Fibroblast of skin of scalp (primary cell): ENCODE measurements at regions not wholly inside any gene's neighbourhood (a gene's known extent, or its start where the extent isn't known, plus 50 kb on each side); places are given as distances from the start of the nearest gene placed in this dataset.

Experiments used
- DNase-seq: peaks from one replicate; pipeline ENCODE4 v3.0.0-alpha.2; 2013

DNA sequence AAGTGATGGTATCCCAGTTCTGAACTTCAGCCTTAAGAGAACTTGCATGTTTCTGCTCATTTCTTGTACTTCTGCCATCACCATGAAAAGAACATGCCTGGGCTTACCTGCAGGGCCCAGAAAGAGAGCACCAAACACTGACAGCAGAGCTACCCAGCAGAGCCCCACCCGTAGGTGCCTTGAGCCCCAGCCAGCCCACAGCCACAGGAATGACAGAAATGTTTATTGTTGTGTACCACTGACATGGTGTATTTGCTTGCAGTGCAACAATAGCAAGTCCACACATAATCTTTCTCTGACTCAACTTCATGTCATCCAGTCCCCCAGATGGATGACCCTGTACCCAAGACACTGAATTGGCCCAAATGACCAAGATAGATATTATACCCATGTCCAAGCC is 195.2 kb downstream of the TSHZ3 start:
- no peak for DNase-seq

DNA sequence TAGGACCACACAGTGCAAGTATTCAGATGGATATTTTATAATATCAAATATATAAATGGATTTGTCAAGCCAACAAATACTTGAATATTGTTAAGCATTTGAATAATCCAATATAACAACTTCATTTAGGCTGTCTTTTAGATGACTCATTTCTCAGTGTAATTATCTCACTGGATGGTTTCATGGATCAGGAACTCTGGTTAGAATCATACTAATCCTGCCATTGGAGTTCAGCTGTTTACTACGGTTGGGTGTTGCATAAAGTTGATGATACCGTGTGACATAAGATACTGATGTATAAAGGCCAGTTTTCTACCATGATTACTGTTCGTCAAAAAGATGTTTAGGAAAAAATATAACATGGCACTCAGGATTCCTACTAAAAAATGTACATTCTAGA is 196.3 kb downstream of the TSHZ3 start:
- DNase-seq = peak; percentile 42

DNA sequence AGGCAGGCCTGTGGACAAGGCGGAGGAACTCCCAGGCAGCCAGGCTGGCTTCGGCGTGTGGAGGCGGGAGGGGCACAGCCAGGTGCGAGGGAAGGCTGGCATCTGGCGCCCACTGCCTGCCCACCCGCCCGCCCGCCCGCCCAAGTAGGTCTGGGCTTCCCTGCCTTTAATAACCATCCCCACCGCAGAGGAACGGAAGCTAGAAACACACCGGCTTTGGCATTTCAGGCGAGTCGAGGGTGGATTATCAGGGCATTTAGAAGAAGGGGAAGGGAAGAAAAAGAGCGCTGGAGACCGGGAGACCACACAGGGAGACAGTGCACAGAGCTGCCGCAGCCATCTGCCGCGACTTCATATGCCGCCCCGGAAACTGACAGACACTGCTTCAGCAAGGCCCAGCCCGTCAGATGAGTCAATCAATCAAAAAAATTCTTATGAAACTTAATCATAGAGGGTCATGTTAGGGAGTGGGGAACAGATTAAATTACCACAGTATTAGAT is 199.7 kb downstream of the TSHZ3 start:
- DNase-seq = peak; percentile 79

DNA sequence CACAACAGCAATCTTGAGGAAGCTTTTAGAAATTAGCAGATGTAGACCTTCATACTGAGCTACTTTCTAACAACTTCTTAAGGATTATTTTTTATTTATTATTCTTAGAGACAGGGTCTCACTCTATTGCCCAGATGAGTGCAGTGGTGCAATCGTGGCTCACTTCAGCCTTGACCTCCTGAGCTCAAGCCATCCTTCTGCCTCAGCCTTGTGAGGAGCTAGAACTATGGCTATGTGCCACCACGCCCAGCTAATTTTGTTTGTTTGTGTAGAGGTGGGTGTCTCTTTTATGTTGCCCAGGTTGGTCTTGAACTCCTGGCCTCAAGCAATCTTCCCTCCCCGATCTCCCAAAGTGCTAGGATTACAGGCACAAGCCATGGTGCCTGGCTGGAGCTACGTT is 200.6 kb downstream of the TSHZ3 start:
- DNase-seq = no peak

DNA sequence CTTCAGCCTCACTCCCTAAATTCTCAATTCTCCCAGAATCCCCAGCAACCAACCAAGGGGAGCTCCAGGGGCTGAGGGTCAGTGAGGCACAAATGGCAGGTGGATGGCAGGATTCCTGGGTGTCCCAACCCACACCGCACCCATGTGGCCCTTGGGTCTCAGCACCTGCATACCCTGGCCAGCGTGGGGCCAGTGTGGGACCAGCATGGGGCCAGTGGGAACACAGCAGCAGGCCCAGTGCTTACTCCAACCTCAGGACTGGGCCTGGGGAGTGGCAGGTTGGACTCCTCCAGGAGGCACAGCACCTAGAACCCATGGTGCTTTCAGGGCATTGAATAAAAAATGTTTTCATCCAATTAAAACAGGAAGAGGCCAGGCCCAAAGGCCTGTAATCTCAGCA is 202.0 kb downstream of the TSHZ3 start:
- DNase-seq = no peak

DNA sequence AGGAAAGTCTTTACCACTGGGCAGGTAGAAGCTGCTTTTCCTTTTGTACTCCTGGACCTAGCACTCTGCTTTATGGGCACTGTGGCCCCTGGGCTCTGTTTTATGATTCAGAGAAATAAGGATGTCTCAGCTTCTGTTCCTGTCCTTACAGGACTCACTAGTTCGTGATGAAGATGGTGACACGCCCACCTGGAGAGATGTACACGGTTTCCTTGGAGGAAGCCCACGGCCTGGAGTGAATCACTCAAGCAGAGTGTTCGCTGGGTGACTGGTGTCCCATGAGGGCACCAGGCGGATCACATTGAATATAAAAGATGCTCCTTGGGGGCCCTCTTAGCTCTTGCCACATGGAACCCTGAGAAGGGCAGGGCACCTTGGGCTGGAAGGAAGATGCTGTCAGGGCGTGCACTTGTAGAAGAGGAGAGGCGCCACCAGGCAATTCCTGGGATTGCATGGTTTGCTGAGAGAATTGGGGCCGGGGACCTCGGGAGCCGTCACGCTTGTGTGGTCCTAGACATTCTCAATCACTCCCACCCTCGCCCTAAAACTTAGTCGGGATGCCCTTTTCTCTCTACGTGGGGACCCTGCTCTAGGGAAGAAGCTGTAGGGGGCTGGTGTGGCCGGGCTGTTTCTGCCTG is 202.6 kb downstream of the TSHZ3 start:
- peak; percentile 52 for DNase-seq

DNA sequence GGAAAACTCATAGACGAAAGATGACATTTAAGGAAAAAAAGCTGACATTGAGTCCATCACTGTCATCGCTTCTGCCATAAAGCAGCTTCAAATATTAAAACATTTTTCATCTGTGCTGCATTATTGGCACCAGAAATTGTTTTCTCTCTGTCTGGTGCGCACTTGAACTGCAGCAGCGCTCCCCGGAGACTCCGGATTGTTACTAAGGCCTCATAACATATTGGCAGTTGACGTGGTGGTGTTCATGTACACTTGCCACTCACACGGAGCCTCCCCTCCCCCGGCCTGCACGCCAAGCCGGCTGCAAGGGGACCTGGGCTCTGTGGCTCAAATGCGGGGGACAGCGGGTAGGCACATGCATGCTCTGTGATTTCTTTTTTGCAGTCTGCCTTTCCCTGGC is 203.2 kb downstream of the TSHZ3 start:
- peak; percentile 69 for DNase-seq

DNA sequence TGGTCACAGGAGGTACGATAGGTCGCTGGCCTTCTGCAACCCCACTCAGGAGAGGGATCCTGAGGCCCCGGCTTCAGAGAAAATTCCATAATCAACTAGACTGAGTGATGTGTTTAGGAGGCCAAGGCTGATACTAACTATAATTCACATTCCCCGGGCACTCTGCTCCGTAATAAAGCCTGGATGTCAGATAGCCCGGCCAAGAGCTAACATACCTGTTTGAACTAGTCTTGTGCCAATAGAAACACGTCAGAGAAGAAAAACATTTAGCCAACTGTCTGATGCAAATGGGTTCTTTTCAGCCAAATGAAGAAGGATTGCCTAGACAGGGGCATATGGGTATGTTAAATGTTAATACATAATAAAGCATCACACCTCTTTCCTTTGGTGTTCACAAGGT is 204.2 kb downstream of the TSHZ3 start:
- no peak for DNase-seq

DNA sequence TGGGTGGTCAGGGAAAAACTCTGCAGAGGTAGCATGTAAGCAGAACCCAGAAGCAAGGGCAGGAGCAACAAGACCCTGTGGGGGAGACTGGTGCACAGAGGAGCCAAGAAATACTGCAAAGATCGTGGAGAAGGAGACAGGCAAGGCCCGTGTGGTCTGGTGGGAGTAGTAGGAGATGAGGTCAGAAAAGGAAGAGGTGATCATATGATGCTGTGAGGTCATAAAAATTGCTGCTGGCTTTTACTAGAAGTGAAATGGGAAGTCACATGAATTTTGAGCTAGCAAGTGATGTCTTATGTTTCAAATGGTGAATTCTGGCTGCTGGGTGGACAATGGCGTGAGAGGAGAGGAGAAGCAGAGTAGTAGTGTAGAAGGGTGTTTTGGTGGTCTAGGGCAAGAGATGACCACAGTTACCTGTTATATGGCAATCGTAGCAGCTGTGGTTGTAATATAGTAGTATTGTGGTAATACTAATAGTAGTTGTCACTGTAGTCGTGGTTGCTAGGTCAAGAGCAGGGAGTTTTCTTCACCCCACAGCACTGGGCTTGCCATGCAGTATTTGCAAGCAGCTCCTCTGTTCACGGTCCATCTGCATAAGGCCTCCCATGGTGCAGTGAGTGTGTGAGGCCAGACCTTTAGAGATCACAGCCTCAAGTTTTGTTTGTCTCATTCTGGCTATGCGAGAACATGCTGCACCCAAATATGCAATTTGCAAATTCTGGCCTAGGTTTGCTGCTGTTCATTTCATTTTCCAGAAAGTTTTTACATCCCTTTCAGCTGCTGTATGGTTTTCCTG is 205.0 kb downstream of the TSHZ3 start:
- DNase-seq = no peak

DNA sequence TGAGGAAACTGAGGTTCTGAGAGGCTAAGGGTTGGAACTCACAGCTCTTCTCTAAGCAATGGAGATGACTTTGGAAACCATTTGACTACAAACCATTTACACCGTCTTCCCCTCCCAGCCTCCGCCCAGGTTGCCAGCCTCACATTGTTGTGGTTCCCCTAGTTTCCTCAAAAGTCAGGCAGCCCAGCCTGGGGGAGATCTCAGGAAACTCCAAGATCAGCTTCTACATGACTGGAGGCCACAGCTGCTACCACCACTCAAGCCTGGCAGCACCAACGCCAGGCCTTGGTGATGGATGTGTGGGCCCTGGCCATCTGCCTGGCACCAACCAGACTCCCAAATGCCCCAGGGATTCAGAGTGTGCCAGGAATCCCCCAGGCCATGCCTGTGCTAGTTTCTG is 207.9 kb downstream of the TSHZ3 start:
- no peak for DNase-seq

DNA sequence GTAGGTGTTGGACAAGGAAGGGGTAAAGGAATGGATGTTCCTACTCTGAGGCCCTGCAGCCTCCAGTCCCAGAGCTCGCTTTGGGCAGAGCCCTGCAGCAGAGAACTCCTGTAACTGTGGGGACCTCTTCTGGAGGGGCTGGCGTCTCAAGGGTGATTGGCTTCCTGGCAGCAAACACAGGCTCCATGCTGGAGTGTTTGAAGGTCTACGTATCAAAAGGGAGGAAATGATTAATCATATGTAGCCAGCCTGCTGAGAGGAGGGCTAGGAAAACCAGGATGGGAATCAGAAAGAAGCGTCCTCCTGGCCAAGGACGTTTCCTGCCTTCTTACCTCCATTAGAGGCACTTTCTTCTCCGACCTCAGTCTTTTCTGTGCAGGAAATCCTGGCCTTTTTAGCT is 208.5 kb downstream of the TSHZ3 start:
- DNase-seq = peak; percentile 81

DNA sequence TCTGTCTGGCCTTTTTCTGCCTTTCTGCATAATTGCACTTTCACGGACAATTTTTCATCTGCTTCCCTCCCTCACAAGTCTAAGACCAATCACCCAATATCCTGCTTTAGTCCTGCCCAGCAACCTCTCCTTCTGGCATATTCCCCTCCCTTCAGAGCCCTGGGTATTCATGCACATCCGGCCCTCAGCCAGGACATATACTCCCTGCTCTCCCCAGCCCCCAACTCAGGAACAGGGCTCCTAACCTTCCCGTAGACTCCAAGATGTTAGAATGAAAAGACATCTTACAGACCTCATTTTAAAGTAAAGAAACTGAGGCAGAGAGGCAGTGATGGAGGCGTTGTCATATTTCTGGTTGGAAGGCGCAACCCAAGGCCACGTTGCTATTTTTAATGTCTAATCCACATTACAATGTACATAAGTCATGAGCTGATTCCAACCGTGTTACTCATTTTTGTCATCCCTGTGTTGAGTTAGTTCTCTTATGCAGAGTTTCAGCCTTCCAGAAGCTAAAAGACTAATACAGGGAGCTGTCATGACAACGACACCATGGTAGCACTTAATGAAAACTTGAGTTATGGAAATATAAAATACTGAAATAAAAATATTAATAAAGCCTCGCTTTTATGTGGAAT is 209.2 kb downstream of the TSHZ3 start:
- DNase-seq = peak; percentile 94

DNA sequence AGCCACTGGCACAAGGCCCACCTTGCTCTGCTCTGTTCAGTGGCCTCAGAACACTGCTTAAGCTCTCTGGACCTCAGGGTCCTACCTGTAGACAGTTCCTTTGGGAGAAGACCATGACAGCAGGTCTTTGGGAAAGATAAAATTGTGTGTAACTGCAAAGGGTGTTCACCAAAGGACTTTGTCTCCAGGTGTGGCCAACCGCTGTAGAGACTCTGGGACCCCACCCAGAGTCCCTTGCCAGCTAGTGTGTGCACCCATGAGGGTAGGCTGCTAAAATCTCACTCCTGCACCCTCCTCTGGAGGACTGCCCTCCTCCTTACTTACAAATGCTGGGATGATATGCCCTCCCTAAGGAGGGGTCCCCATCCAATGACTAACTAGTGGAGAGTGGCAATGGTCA is 211.2 kb downstream of the TSHZ3 start:
- DNase-seq = no peak

DNA sequence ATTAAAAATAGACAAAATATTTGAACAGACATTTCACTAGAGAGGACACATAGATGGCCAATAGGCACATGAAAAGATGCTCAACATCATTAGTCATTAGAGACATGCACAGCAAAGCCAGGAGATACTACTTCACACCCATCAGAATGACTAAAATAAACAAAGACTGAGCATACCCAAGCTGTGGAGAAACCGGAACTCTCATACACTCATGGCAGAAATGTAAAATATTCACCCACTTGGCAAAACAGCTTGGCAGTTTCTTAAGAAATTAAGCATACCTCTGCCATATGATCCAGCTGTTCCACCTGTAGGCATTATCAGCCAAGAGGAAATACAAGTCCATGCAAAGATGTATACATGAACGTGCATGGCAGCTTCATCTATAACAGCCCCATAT is 213.4 kb downstream of the TSHZ3 start:
- DNase-seq = peak; percentile 83

DNA sequence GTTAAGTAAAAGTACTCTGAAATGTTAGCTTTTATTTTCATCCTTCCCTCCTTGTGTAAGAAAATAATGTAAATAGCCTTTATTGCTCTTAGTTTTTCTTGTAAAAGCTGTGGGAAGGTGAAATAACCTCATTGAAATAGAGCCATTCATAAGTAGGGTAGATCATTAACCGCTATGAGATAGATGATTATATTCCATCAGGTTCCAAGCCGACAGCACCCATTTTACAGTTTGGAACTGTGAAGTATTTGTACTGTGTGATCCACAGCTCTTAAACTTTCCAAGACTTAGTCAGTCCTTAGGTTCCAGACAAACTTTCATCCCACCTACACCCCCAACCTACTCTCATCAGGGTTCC is 216.5 kb downstream of the TSHZ3 start:
- no peak for DNase-seq

DNA sequence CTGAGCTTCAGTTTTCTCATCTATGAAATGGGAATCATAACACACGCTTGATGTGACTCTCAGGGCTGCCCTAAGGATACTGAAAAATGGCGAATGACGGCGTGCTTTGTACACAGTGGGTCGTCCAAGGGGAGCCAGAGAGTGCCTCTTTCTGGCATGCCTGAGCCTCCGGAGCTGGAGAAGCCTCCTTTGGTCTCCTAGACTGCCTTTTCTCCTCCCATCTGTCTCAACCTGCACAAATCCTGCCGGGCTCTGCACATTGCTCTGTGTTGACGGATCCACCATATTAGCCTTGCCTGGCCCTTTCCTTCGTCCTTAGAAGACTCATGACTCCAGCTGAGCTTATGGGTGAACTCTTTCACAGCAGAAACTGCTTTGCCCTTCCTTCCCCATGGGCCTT is 220.9 kb downstream of the TSHZ3 start:
- DNase-seq = no peak

DNA sequence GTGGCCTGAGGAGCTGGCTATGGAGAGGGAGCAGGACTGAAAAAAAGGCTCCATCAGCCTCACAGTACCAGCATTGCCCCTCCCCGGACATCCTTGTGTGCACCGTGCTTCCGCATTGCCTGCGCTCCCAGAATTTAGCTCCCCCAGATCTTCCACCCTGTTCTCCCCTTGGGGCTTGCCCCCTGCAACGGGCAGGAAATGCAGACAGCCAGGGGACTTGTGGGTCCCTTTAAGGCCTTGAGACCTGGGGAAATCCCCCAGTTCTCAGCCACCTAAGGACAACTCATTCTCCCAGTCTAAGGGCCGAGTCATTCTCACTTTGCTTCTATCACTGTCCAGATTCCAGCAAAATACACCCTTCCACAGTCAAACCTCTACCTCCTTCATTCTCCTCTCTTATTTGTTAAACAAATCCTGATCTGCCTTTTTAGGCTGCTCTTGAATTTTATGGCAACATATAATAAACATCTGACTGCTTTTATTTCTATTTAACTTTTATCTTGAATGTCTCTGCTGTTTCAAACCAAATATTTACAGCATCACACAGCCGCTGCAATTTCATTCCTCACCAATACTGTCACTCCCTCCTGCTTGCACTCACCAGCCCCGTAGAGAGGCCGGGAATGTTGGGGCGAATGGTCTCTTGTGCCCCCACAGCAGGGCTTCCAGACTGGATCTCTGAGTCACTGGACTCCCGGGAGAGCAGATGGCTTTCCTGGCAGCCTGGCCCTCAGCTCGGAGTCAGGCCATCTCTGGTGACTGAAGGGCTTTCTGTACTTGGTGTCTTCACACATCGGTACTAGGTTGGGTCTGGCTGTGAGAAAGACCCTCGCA is 221.9 kb downstream of the TSHZ3 start:
- DNase-seq = peak; percentile 99

DNA sequence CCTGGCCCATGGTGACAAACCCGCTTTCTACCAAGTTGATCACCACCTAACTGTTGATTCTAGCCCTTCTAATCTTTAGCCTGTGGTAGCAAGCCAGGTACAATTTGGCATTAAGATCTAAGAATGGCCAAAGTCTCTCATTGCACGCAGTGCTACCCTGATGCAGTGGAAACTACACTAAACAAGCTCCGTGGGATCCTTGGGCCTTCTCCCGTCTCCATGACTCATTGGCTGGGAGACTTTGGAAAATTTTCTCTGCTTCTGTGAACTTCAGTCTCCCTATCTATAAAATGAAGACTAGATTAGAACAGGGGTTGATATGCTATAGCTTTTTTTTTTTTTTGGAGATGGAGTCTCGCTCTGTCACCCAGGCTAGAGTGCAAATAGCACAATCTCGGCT is 223.0 kb downstream of the TSHZ3 start:
- DNase-seq = peak; percentile 38

DNA sequence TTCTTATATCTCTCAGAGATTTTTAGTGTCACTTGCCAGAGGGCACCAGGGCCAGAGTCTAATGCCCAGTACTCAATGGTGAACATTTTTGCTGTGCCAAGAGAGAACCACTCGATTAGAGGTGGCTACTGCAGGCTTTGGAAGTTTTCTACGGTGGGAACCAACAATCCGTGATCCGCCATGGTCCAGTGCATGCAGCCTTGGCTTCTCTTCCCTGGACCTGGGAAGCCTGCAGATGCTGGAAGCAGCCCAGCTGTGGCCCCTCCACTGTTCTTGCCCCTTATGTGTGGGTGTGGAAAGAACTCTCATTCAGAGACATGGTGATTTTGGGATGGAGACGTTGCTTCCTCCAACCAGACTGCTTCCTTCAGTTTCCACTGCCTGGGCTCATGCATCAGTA is 224.2 kb downstream of the TSHZ3 start:
- no peak for DNase-seq

DNA sequence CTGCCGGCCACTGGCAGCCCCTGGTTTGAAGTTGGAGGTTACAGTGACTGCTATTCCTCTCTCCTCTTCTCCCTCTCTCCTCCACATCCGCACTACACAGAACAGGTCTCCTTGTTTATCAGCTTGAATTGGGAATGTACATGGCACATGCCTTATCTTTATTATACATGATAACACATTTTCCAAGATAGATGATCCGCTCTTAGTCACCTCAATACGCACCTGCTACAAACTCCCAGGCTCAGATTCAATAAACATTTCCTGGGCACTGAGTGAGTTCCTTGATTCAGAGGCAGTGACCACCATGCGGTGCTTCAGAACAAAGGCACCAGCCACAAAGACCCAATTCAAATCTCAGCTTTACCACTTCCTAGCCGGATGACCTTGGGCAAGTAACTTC is 227.7 kb downstream of the TSHZ3 start:
- DNase-seq = no peak

DNA sequence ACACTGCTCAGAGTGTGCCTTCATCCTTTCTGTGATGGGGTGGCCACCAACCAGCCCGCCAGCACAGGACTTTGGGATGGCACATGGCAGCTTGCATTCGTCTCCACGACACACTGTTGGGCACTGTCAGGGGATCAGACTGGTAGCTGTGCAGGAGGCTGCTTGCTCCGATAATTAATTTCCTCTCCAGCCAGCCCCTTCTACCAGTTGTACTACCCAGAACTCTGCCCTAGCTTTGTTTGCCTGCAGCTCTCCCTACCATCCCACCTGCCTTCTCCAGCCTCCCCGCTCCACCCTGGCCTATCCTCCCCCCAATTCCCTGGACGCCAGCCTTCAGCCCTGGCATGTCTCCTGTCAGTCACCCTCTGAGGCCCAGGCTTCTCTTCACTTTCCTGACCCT is 228.3 kb downstream of the TSHZ3 start:
- DNase-seq = no peak

DNA sequence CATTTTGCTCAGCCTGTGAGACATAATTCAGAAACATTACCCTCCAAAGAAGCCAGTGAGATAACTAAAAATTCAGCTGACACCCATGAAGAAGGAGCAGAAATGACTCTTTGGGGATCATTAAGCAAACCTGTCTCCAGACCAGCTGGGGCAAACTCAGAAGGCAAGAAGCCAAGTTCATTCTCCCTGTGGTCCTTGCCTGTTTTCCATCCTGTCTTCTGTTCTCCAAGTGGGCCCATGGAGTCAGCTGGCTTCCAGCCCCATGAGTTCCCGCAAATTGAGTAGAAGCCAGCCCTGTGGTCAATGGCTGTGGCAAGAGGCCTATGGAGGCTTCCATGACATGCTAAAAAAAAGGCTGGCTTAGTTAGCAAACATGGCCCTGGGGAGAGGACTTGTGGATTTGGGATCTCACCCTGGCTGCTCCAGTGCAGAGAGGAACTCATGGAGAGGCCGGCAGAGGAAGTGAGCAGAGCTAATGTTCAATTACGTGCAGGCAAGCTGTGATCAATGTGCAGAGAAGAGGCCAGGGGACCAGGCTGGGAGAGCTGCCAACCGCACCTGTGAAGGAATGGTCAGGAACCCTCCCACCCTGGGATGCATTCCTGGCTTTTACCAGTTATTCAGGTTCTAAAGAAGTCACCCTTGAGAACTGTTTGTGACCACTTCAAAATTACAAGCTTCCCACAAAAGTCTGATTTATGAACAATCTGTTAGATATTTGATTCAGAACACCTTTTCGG is 229.1 kb downstream of the TSHZ3 start:
- DNase-seq = peak; percentile 44
